Nephron (organoid): ENCODE measurements at regions not wholly inside any gene's neighbourhood (a gene's known extent, or its start where the extent isn't known, plus 50 kb on each side); places are given as distances from the start of the nearest gene placed in this dataset.

Source experiments
- H3K27ac Mint-ChIP-seq, 3 experiments: 2 replicates each; pipeline ENCODE4 v1.8.0; 2020; ENCODE audit warnings: mixed read lengths in 3 of 3, mild to moderate bottlenecking in 2 of 3, moderate library complexity in 1 of 3
- H3K27me3 Mint-ChIP-seq: 2 replicates; pipeline ENCODE4 v1.8.0; 2021; ENCODE audit warnings: low read depth, mild to moderate bottlenecking, moderate library complexity, mixed read lengths
- H3K36me3 Mint-ChIP-seq: 2 replicates; pipeline ENCODE4 v1.8.0; 2020; ENCODE audit warnings: low read depth, mixed read lengths
- H3K4me1 Mint-ChIP-seq: 2 replicates; pipeline ENCODE4 v1.8.0; 2020; ENCODE audit warnings: mixed read lengths
- H3K4me3 Mint-ChIP-seq, 3 experiments: 2 replicates each; pipeline ENCODE4 v1.8.0; 2020; ENCODE audit warnings: mild to moderate bottlenecking in 3 of 3, mixed read lengths in 3 of 3, moderate library complexity in 2 of 3
- H3K9me3 Mint-ChIP-seq: 2 replicates; pipeline ENCODE4 v1.8.0; 2020; ENCODE audit warnings: mixed read lengths
- CTCF ChIP-seq, 3 experiments: fragments of 200-600 bp; sonication (generic); IDR thresholded peaks; one replicate each; pipeline ENCODE4 v1.5.0; 2021; ENCODE audit warnings: antibody characterized with exemption in 3 of 3; ENCODE audit not compliant: unreplicated experiment in 3 of 3

DNA sequence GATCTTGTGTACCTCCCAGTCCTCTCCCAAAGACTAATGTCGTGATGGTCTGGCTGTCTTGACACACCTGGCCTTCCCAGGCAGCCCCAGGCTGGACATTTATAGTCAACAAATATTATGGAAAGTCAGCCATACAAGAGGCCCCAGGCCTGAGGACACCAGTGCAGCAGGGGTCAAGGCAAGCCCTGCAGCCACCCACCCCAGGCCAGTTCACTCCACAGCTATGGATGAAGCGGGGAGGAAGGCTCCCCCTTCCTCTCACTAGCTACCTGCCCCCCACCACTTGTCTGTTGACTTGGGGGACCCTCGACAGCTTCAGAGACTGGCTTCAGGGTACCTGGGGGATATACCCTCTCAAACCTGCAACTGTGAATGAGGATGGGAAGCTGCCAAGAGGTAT, 132.1 kb downstream of the MRPL14 start:
- no peak for TF ChIP-seq CTCF (IDR thresholded peaks at IDR 0.05; ENCODE audit: unreplicated experiment in 3 of 3)
- Mint-ChIP-seq H3K36me3 (no peaks in the 10 kb centered on the region), H3K4me1 (peaks cover 55% of the 10 kb centered on the region), H3K4me3 (no peak overlapping the region), H3K27me3 (peaks cover 3% of the 10 kb centered on the region), H3K9me3 (no peaks in the 10 kb centered on the region), H3K27ac (no peak overlapping the region)

DNA sequence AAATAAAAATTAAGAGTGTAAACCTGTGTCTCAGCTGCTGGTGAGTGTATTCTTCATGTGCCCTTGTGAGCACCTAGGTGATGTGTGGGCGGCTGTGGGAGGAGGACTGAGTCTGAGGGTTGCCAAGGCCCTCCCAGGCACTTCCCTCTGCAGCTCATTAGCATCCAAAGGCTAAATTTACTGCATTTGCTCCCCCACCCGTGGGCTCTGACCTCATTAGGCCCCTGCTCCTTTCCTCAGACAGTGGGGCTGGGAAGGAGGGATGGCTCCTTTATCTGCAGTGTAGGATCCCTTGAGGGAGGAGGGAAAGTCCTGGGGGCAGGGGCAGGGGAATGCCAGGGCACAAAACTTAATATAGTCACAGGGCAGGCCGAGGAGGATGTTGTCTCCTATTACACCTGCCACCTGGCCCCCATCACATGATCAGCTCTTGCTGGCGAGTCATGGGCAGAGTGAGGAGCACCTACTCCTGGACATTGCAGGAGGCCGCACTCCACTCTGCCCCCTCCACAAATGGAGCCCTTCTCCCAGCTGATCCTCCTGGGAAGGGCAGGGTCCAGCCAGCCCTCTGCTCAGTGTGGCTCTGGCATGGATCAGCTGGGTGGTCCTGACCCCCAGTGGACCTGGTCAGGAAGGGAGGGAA, 133.2 kb downstream of the MRPL14 start:
- TF ChIP-seq CTCF (IDR thresholded peaks at IDR 0.05; ENCODE audit: unreplicated experiment in 3 of 3) = no peak
- peaks cover 3% of the 10 kb centered on the region for H3K27me3 Mint-ChIP-seq
- no peak overlapping the region for H3K4me3 Mint-ChIP-seq
- H3K9me3 Mint-ChIP-seq = no peaks in the 10 kb centered on the region
- peaks cover 58% of the 10 kb centered on the region for H3K4me1 Mint-ChIP-seq
- H3K27ac Mint-ChIP-seq = peak overlapping the region; percentile 11 to 62 (median 28)
- no peaks in the 10 kb centered on the region for H3K36me3 Mint-ChIP-seq

DNA sequence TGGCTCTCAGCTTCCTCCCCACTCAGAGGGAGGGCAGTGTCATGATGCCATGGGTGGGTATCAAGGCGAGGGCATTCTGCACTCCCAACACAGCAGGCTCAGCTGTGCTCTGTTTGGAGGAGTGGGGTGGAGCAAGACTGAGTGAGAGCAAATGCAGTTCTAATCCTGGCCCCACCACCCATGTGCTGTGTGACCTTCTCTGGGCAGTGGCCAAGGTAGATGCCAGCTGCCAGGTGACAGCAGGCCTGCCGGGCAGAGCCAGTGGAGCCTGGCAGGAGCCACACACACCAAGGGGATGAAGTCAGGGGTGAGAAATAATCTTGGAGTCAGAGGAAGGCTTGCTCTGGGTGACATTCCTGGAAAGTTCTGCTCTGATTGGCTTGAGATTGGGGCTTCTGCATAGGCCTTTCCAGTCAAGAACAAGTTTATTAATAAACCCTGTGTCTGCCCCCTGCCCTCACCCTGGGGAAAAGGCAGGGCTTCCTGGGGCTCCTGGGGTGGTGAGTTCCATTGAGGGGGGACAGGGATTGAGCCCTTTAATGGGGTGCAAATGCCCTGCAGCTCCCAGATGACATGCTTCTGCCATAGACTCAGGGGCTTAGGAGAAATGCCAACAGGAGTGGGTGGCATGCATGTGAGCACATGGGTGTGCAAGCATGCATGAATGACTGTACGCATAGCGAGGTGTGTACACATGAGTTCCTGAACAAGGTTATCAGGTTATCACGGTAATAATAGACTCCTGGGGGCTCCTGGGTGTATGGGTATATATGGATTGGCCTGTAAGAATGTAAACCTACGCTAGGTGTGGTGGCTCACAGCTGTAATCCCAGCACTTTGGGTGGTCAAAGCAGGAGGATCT, 134.2 kb downstream of the MRPL14 start:
- Mint-ChIP-seq H3K27ac (peak overlapping the region in 2 of 3 experiments; percentile 21 to 64), H3K9me3 (no peaks in the 10 kb centered on the region), H3K36me3 (no peaks in the 10 kb centered on the region), H3K4me3 (no peak overlapping the region), H3K27me3 (peaks cover 3% of the 10 kb centered on the region), H3K4me1 (peaks cover 58% of the 10 kb centered on the region)
- TF ChIP-seq CTCF (IDR thresholded peaks at IDR 0.05; ENCODE audit: unreplicated experiment in 3 of 3) = no peak

- Mint-ChIP-seq H3K4me3 (no peak overlapping the region), H3K4me1 (peaks cover 58% of the 10 kb centered on the region), H3K9me3 (no peaks in the 10 kb centered on the region), H3K36me3 (no peaks in the 10 kb centered on the region), H3K27me3 (peaks cover 3% of the 10 kb centered on the region), H3K27ac (peak overlapping the region; percentile 8 to 64 (median 57))
- TF ChIP-seq CTCF (IDR thresholded peaks at IDR 0.05; ENCODE audit: unreplicated experiment in 3 of 3) = no peak
Observed at GRCh38 chr6:43992126-43992663, 135.1 kb downstream of the MRPL14 start.

GRCh38 chr6:43990627-43991619, 136.3 kb downstream of the MRPL14 start:
- Mint-ChIP-seq H3K27me3 (peaks cover 15% of the 10 kb centered on the region), H3K27ac (peak overlapping the region; percentile 94 to 97 (median 96)), H3K36me3 (no peaks in the 10 kb centered on the region), H3K9me3 (no peaks in the 10 kb centered on the region), H3K4me1 (peaks cover 62% of the 10 kb centered on the region), H3K4me3 (peak overlapping the region in 2 of 3 experiments; percentile 34 to 38)
- TF ChIP-seq CTCF (IDR thresholded peaks at IDR 0.05; ENCODE audit: unreplicated experiment in 3 of 3) = no peak
